NCI-H146 treated with DMSO at 0.1 percent for 48 hours (cell line): ENCODE measurements at regions not wholly inside any gene's neighbourhood (a gene's known extent, or its start where the extent isn't known, plus 50 kb on each side); places are given as distances from the start of the nearest gene placed in this dataset.
"Not testable (repeated sequence)": the region's sequence is repeated elsewhere in the genome, so short reads cannot be mapped to it uniquely, and the experiment has no call there.

Source experiments
- DNase-seq: peaks from one replicate; lab custom pipeline; 2025; ENCODE audit not compliant: unreplicated experiment; lab: John Stamatoyannopoulos, UW

DNA sequence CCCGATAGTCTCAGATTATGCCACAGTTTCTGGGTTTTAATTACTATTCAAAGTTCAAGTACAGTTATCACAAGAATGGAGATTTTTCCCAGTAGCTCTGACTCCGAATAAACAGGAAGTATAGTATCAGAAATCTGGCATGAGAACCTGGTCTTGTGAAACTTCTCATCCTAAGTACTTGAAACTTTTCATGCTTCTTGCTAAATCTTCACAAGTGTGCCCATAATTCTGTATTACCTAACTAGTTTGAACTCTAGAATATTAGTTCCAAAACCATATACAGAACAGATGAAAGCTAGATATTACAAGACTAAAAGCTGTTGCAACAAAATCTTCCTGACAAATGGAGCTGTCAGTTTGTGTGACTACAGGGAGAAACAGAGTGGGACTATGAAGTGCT is 70.5 kb upstream of the CSNK1A1L start:
- DNase-seq, result no peak

GRCh38 chr13:37173214-37173613 is 67.8 kb upstream of the CSNK1A1L start:
- DNase-seq, result no peak

- DNase-seq, result not testable (repeated sequence)
Measured at GRCh38 chr13:37172226-37172625, 66.8 kb upstream of the CSNK1A1L start.

GRCh38 chr13:37168926-37169325 is 63.5 kb upstream of the CSNK1A1L start:
- no peak for DNase-seq

DNA sequence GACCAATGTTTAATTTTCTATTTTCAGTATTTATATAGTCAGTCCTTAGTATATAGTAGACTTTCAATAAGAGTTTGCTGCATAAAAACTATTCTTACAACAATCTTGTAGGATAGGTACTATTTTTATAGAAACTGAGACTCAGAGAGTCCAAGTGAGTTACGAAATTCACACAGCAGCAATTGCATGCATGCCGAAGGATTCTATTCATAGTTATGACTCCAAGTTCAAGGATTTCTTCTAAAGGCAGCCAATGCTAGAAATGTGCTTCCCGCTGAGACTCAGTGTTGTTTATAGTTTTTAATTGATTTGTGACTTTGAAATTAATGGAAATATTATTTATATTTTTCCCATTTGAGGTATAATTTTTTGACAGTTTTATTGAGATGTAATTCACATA is 62.7 kb upstream of the CSNK1A1L start:
- DNase-seq, result no peak

- DNase-seq, result no peak
Measured at GRCh38 chr13:37164635-37165034, 59.2 kb upstream of the CSNK1A1L start.

- DNase-seq, result no peak
Measured at GRCh38 chr13:37163641-37164265, 58.3 kb upstream of the CSNK1A1L start.

DNA sequence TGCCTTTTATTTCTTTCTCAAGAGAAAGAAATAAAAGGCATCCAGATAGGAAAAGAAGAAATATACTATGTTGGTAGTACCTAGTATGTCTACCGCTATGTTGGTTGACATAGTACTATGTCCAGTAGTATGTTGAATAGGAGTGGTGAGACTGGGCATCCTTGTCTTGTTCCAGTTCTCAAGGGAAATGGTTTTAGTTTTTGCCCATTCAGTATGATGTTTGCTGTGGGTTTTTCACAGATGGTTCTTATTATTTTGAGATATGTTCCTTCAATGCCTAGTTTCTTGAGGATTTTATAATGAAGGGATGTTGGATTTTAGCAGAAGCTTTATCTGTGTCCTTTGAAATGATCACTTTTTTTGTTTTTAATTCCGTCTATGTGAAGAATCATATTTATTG is 53.0 kb upstream of the CSNK1A1L start:
- no peak for DNase-seq

- peak; percentile 41 for DNase-seq
Measured at GRCh38 chr13:37155613-37156097, 50.2 kb upstream of the CSNK1A1L start.
